A673 (cell line): ENCODE measurements at regions not wholly inside any gene's neighbourhood (a gene's known extent, or its start where the extent isn't known, plus 50 kb on each side); places are given as distances from the start of the nearest gene placed in this dataset.

Source experiments
- CTCF ChIP-seq: fragments of 300-800, 200-600 bp; sonication (generic); conservative IDR thresholded peaks from 2 replicates; pipeline ENCODE4 v1.5.1; 2017; ENCODE audit warnings: low read depth, mild to moderate bottlenecking, antibody characterized with exemption, low read length, moderate library complexity, mixed read lengths
- EZH2 ChIP-seq: fragments of 200-600 bp; sonication (generic); IDR thresholded peaks from 2 replicates; pipeline ENCODE4 v1.6.1; 2017; ENCODE audit warnings: borderline replicate concordance, low read depth, mild to moderate bottlenecking, mixed read lengths, antibody characterized with exemption, low read length; ENCODE audit not compliant: poor library complexity, severe bottlenecking

- no peak for TF ChIP-seq CTCF
- no peak for TF ChIP-seq EZH2
These were observed 153.0 kb upstream of the BMP4 start for GRCh38 chr14:54109521-54110120.
